ENCODE measurements at regions not wholly inside any gene's neighbourhood (a gene's known extent, or its start where the extent isn't known, plus 50 kb on each side); places are given as distances from the start of the nearest gene placed in this dataset.

- H4K5ac ChIP-seq (ENCODE audit: insufficient read length, low read depth, low read length): no peak overlapping the region
- H4K20me1 ChIP-seq (replicated peaks in 1 of 2; ENCODE audit: control insufficient read depth in 1 of 2, insufficient read depth in 2 of 2, low read length in 2 of 2): no peaks in the 10 kb centered on the region
- no peak overlapping the region for H3K23ac ChIP-seq (ENCODE audit: insufficient read length)
- no peak overlapping the region for H2BK20ac ChIP-seq (ENCODE audit: low read length)
- H2BK5ac ChIP-seq (ENCODE audit: low read depth, low read length): no peak overlapping the region
- no peaks in the 10 kb centered on the region for H3K9me3 ChIP-seq (ENCODE audit: insufficient read depth in 2 of 2, low read depth in 1 of 2, low read length in 1 of 2)
- no peak overlapping the region for H2AK5ac ChIP-seq (ENCODE audit: low read depth, low read length)
- H2AFZ ChIP-seq (ENCODE audit: low read length): no peak overlapping the region
- DNase-seq (ENCODE audit: low read depth in 1 of 2, low spot score in 2 of 2) (no peak), FAIRE-seq (no peak)
- POLR2A ChIA-PET (ENCODE audit: partially characterized antibody): no interaction called here
- H4K8ac ChIP-seq (ENCODE audit: extremely low read depth, insufficient read depth, low read length): no peak overlapping the region
- no peak overlapping the region for H3K4ac ChIP-seq (replicated peaks; ENCODE audit: insufficient read length, low read depth, low read length)
- no peak overlapping the region for H3K4me2 ChIP-seq (ENCODE audit: insufficient read depth in 1 of 2, low read depth in 2 of 2, low read length in 2 of 2)
- WGBS, 2 experiments (ENCODE audit: extremely low coverage in 1 of 2, insufficient coverage in 1 of 2, insufficient read length in 1 of 2, insufficient replicate concordance in 2 of 2, low coverage in 1 of 2, low lambda C conversion rate in 2 of 2, missing lambda C conversion rate in 1 of 2): 85% methylated on average over 3 of the region's 3 CpGs; no CpG with 5 or more reads in 1 of the 2 experiments
- no peak overlapping the region for H3K27ac ChIP-seq (ENCODE audit: low read depth, low read length)
- H3K27me3 ChIP-seq (replicated peaks in 1 of 4; ENCODE audit: control insufficient read depth in 3 of 4, extremely low read depth in 1 of 4, insufficient read depth in 3 of 4, low read length in 3 of 4): no peaks in the 10 kb centered on the region
- no peak overlapping the region for H3K9ac ChIP-seq (replicated peaks in 1 of 4; ENCODE audit: extremely low read depth in 1 of 4, low read depth in 3 of 4, low read length in 3 of 4)
- no peak overlapping the region for H3K14ac ChIP-seq (ENCODE audit: insufficient read length)
- H2BK12ac ChIP-seq (ENCODE audit: low read depth, low read length): no peak overlapping the region
- no peaks in the 10 kb centered on the region for H3K79me1 ChIP-seq (ENCODE audit: low read depth, low read length)
- H3K4me1 ChIP-seq (replicated peaks in 1 of 4; ENCODE audit: control insufficient read depth in 3 of 4, insufficient read depth in 4 of 4, low read length in 3 of 4): no peaks in the 10 kb centered on the region
- no peak overlapping the region for H3K56ac ChIP-seq (replicated peaks; ENCODE audit: insufficient read length, low read depth, low read length)
- H3K4me3 ChIP-seq (ENCODE audit: extremely low read depth in 1 of 4, insufficient read depth in 2 of 4, low read depth in 3 of 4, low read length in 4 of 4): no peak overlapping the region
- no peak overlapping the region for H3K18ac ChIP-seq (ENCODE audit: extremely low read depth, low read length)
- H3K79me2 ChIP-seq (ENCODE audit: control insufficient read depth in 1 of 2, insufficient read depth in 2 of 2, low read length in 2 of 2): no peaks in the 10 kb centered on the region
- H3K36me3 ChIP-seq (ENCODE audit: control insufficient read depth in 2 of 4, insufficient read depth in 4 of 4, low read length in 3 of 4): no peaks in the 10 kb centered on the region
- no peak overlapping the region for H4K91ac ChIP-seq (replicated peaks; ENCODE audit: insufficient read length, low read length)
- no peak overlapping the region for H2BK120ac ChIP-seq (replicated peaks; ENCODE audit: low read depth, low read length)
- CTCF ChIA-PET (ENCODE audit: partially characterized antibody): no interaction called here
- no peak overlapping the region for H2BK15ac ChIP-seq (ENCODE audit: low read length)
- H3K23me2 ChIP-seq (ENCODE audit: low read depth, low read length): no peaks in the 10 kb centered on the region
- TF ChIP-seq ZNF274 (IDR thresholded peaks at IDR 0.05; ENCODE audit: borderline replicate concordance, extremely low read depth, low read length) (no peak), SIRT6 (IDR thresholded peaks at IDR 0.05; ENCODE audit: low read length) (no peak), CHD1 (IDR thresholded peaks at IDR 0.05; ENCODE audit: low read depth, low read length) (no peak), CBX5 (IDR thresholded peaks at IDR 0.05; ENCODE audit: low read depth, low read length) (no peak), NRF1 (IDR thresholded peaks at IDR 0.05; ENCODE audit: low read depth, low read length) (no peak), CBX8 (IDR thresholded peaks at IDR 0.05; ENCODE audit: borderline replicate concordance, low read depth, low read length) (no peak), SAP30 (IDR thresholded peaks at IDR 0.05; ENCODE audit: insufficient read depth, insufficient replicate concordance, low read length) (no peak), RAD21 (IDR thresholded peaks at IDR 0.05 in 1 of 2, conservative IDR thresholded peaks at IDR 0.05 in 1 of 2; ENCODE audit: low read depth in 2 of 2, low read length in 2 of 2) (no peak), SP2 (IDR thresholded peaks at IDR 0.05; ENCODE audit: low read length) (no peak), EP300 (IDR thresholded peaks at IDR 0.05; ENCODE audit: borderline replicate concordance in 1 of 2, low read depth in 2 of 2, low read length in 2 of 2) (no peak), KDM4A (IDR thresholded peaks at IDR 0.05; ENCODE audit: low read depth, low read length, severe bottlenecking) (no peak), RXRA (IDR thresholded peaks at IDR 0.05; ENCODE audit: insufficient read depth, low read depth, low read length) (no peak), SUZ12 (IDR thresholded peaks at IDR 0.05; ENCODE audit: low read length) (no peak), RNF2 (IDR thresholded peaks at IDR 0.05; ENCODE audit: borderline replicate concordance, low read depth, low read length, missing control alignments, poor library complexity, severe bottlenecking) (no peak), SIX5 (IDR thresholded peaks at IDR 0.05; ENCODE audit: low read depth, low read length) (no peak)
These were observed 172.4 kb downstream of the SLITRK2 start for GRCh38 chrX:145990051-145990450.
